ENCODE measurements at regions not wholly inside any gene's neighbourhood (a gene's known extent, or its start where the extent isn't known, plus 50 kb on each side); places are given as distances from the start of the nearest gene placed in this dataset.

GRCh38 chr6:120055071-120055470 is 705.5 kb upstream of the MAN1A1 start:
- no peak overlapping the region for H3K4me3 ChIP-seq (ENCODE audit: low read depth, low read length)
- DNase-seq (ENCODE audit: low read depth), result no peak
- no peak for TF ChIP-seq CTCF (IDR thresholded peaks at IDR 0.05; ENCODE audit: low read depth, low read length, missing control alignments)

GRCh38 chr6:120039664-120040063 is 690.1 kb upstream of the MAN1A1 start:
- no peak for DNase-seq (ENCODE audit: low read depth)
- no peak for TF ChIP-seq CTCF (IDR thresholded peaks at IDR 0.05; ENCODE audit: low read depth, low read length, missing control alignments)
- no peak overlapping the region for H3K4me3 ChIP-seq (ENCODE audit: low read depth, low read length)

- no peak for DNase-seq (ENCODE audit: low read depth)
- H3K4me3 ChIP-seq (ENCODE audit: low read depth, low read length), result no peak overlapping the region
- no peak for TF ChIP-seq CTCF (IDR thresholded peaks at IDR 0.05; ENCODE audit: low read depth, low read length, missing control alignments)
Observed at GRCh38 chr6:120031837-120032236, 682.3 kb upstream of the MAN1A1 start.

GRCh38 chr6:120026791-120027190 is 677.2 kb upstream of the MAN1A1 start:
- no peak for TF ChIP-seq CTCF (IDR thresholded peaks at IDR 0.05; ENCODE audit: low read depth, low read length, missing control alignments)
- H3K4me3 ChIP-seq (ENCODE audit: low read depth, low read length), result no peak overlapping the region
- no peak for DNase-seq (ENCODE audit: low read depth)

GRCh38 chr6:120010075-120010474 is 660.5 kb upstream of the MAN1A1 start:
- no peak for TF ChIP-seq CTCF (IDR thresholded peaks at IDR 0.05; ENCODE audit: low read depth, low read length, missing control alignments)
- H3K4me3 ChIP-seq (ENCODE audit: low read depth, low read length), result no peak overlapping the region
- no peak for DNase-seq (ENCODE audit: low read depth)

- TF ChIP-seq CTCF (IDR thresholded peaks at IDR 0.05; ENCODE audit: low read depth, low read length, missing control alignments), result no peak
- DNase-seq (ENCODE audit: low read depth), result no peak
- H3K4me3 ChIP-seq (ENCODE audit: low read depth, low read length), result no peak overlapping the region
Observed at GRCh38 chr6:120005292-120005976, 655.9 kb upstream of the MAN1A1 start.

- no peak overlapping the region for H3K4me3 ChIP-seq (ENCODE audit: low read depth, low read length)
- no peak for DNase-seq (ENCODE audit: low read depth)
- TF ChIP-seq CTCF (IDR thresholded peaks at IDR 0.05; ENCODE audit: low read depth, low read length, missing control alignments), result no peak
Observed at GRCh38 chr6:119986934-119987549, 637.5 kb upstream of the MAN1A1 start.
